GM12878 (cell line): ENCODE measurements at regions not wholly inside any gene's neighbourhood (a gene's known extent, or its start where the extent isn't known, plus 50 kb on each side); places are given as distances from the start of the nearest gene placed in this dataset.

ENCODE experiments used
- ATAC-seq: fragments of 200-7000 bp; cut with Tn5 transposase; 3 replicates; pipeline ENCODE4 v1.9.1; 2020; ENCODE audit warnings: mild to moderate bottlenecking, moderate library complexity
- BruUV-seq: library from RNA; stranded (reverse); fragments of 400-500 nt; replicated peaks from 2 replicates; lab custom pipeline; 2021; lab: Mats Ljungman, UMichigan
- CTCF ChIA-PET: fragments of 300-600 bp; sonication (Branson Sonifier 250); formaldehyde crosslinking; extraction: SDS; loops from one replicate; lab custom pipeline; 2021; ENCODE audit warnings: inconsistent platforms; lab: Yijun Ruan, JAX
- POLR2A ChIA-PET: fragments of 350-600 bp; formaldehyde crosslinking; extraction: SDS; loops from one replicate; lab custom pipeline; 2021; ENCODE audit warnings: inconsistent platforms; lab: Charles Lee
- RAD21 ChIA-PET: fragments of 300-600 bp; sonication (Branson Sonifier 250); formaldehyde crosslinking; loops from one replicate; lab custom pipeline; 2023; ENCODE audit warnings: antibody characterized with exemption; ENCODE audit not compliant: unreplicated experiment; lab: Charles Lee
- SMC1A ChIA-PET: fragments of 300-600 bp; sonication (Branson Sonifier 250); formaldehyde crosslinking; loops from one replicate; lab custom pipeline; 2023; ENCODE audit not compliant: unreplicated experiment, uncharacterized antibody; lab: Charles Lee
- DNase-seq: peaks from one replicate; pipeline ENCODE4 v3.0.0-alpha.2; 2011; ENCODE audit warnings: low read depth, low spot score
- FAIRE-seq: peaks from 3 replicates; lab custom pipeline; 2011; peaks lifted over from hg19 to GRCh38; lab: Jason Lieb, UNC
- H2AFZ ChIP-seq: 2 replicates; pipeline ENCODE4 v1.6.0; 2011; ENCODE audit warnings: low read depth, low read length, control low read depth; ENCODE audit not compliant: control insufficient read depth
- H3K27ac ChIP-seq: 2 replicates; pipeline ENCODE4 v1.5.1; 2011; ENCODE audit warnings: control low read depth; ENCODE audit not compliant: control insufficient read depth, insufficient read depth
- H3K27me3 ChIP-seq, 2 experiments: replicated peaks in 1 of 2; 2 replicates each; pipeline versions ENCODE4 v1.6.0 to v1.6.1; 2011; ENCODE audit warnings: low read length in 1 of 2; ENCODE audit not compliant: control insufficient read depth in 2 of 2, insufficient read depth in 2 of 2
- H3K36me3 ChIP-seq, 2 experiments: 2 replicates each; pipeline ENCODE4 v1.5.1; 2011; ENCODE audit warnings: low read length in 1 of 2; ENCODE audit not compliant: control insufficient read depth in 2 of 2, insufficient read depth in 2 of 2
- H3K4me1 ChIP-seq: 2 replicates; pipeline ENCODE4 v1.6.1; 2011; ENCODE audit warnings: mild to moderate bottlenecking, low read length, moderate library complexity, mixed read lengths; ENCODE audit not compliant: control insufficient read depth, insufficient read depth
- H3K4me2 ChIP-seq: 2 replicates; pipeline ENCODE4 v1.6.0; 2011; ENCODE audit warnings: control low read depth; ENCODE audit not compliant: control insufficient read depth, insufficient read depth
- H3K4me3 ChIP-seq: fragments of 200-600 bp; sonication (generic); 2 replicates; pipeline ENCODE4 v1.5.1; 2016
- H3K79me2 ChIP-seq: 2 replicates; pipeline ENCODE4 v1.6.0; 2011; ENCODE audit warnings: low read length; ENCODE audit not compliant: control insufficient read depth, insufficient read depth
- H3K9ac ChIP-seq: 2 replicates; pipeline ENCODE4 v1.8.0; 2011; ENCODE audit warnings: low read length, control low read depth, mixed read lengths; ENCODE audit not compliant: control insufficient read depth, insufficient read depth
- H3K9me3 ChIP-seq: replicated peaks from 3 replicates; pipeline ENCODE4 v1.5.1; 2011; ENCODE audit warnings: mild to moderate bottlenecking, low read length; ENCODE audit not compliant: control insufficient read depth, insufficient read depth
- H4K20me1 ChIP-seq: 2 replicates; pipeline ENCODE4 v1.6.0; 2011; ENCODE audit not compliant: control insufficient read depth, insufficient read depth
- ATF7 ChIP-seq: fragments of 450-650 bp; IDR thresholded peaks from 2 replicates; pipeline ENCODE4 v1.6.1; 2016; ENCODE audit warnings: low read depth, mild to moderate bottlenecking
- EZH2 ChIP-seq: IDR thresholded peaks from 2 replicates; pipeline ENCODE4 v1.6.1; 2012; ENCODE audit warnings: low read depth, mild to moderate bottlenecking, control low read depth, inconsistent platforms, low read length, borderline replicate concordance; ENCODE audit not compliant: control insufficient read depth
- GABPA ChIP-seq: IDR thresholded peaks from 2 replicates; pipeline ENCODE4 v1.6.1; 2014; ENCODE audit warnings: antibody characterized with exemption, low read depth, mild to moderate bottlenecking, inconsistent platforms
- GATAD2B ChIP-seq: fragments of 450-650 bp; conservative IDR thresholded peaks from 2 replicates; pipeline ENCODE4 v1.6.1; 2017; ENCODE audit warnings: low read depth, mild to moderate bottlenecking, moderate library complexity
- KDM1A ChIP-seq: fragments of 200-600 bp; sonication (generic); IDR thresholded peaks from 2 replicates; pipeline ENCODE4 v1.6.1; 2016; ENCODE audit warnings: borderline replicate concordance
- LARP7 ChIP-seq: fragments of 450-650 bp; IDR thresholded peaks from 2 replicates; pipeline ENCODE4 v1.6.1; 2017; ENCODE audit warnings: mild to moderate bottlenecking
- RB1 ChIP-seq: fragments of 450-650 bp; formaldehyde crosslinking; IDR thresholded peaks from 2 replicates; pipeline ENCODE4 v1.6.1; 2017; ENCODE audit warnings: mild to moderate bottlenecking, borderline replicate concordance
- RUNX3 ChIP-seq: IDR thresholded peaks from 2 replicates; pipeline ENCODE4 v1.6.1; 2012; ENCODE audit warnings: low read length, inconsistent platforms
- SIN3A ChIP-seq: IDR thresholded peaks from 2 replicates; pipeline ENCODE4 v1.6.1; 2012; ENCODE audit warnings: low read depth, low read length, improper control_type of control experiment
- SRF ChIP-seq, 2 experiments: IDR thresholded peaks; 2 replicates each; pipeline ENCODE4 v1.6.1; 2011; ENCODE audit warnings: low read depth in 2 of 2, low read length in 2 of 2, mild to moderate bottlenecking in 1 of 2, moderate library complexity in 1 of 2
- TAF1 ChIP-seq: IDR thresholded peaks from 2 replicates; pipeline ENCODE4 v1.6.1; 2011; ENCODE audit warnings: mild to moderate bottlenecking, low read depth, low read length, borderline replicate concordance
- ZBTB4 ChIP-seq: fragments of 450-650 bp; formaldehyde crosslinking; IDR thresholded peaks from 2 replicates; pipeline ENCODE4 v1.4.0; 2022; ENCODE audit warnings: mild to moderate bottlenecking, moderate library complexity
- WGBS: methylation state at CpG from one replicate; pipeline ENCODE4 v1.1.6; 2016; ENCODE audit warnings: low lambda C conversion rate; ENCODE audit not compliant: insufficient replicate concordance, insufficient coverage; ENCODE audit errors: missing lambda C conversion rate; 5-methylcytosine and 5-hydroxymethylcytosine counted together
- in situ Hi-C: fragments of 300-500 bp; cut with MboI; formaldehyde crosslinking; loops from 9 replicates; pipeline ENCODE4 v1.14.3; 2018; ENCODE audit warnings: mixed read lengths
- intact Hi-C: fragments of 100-400 bp; cut with micrococcal nuclease; formaldehyde crosslinking; loops from one replicate; pipeline ENCODE4 v1.14.2; 2022; ENCODE audit not compliant: unreplicated experiment
- TF ChIP-seq, protein P1 (sequence below): IDR thresholded peaks from 2 replicates; pipeline ENCODE4 v1.6.1; 2011; ENCODE audit warnings: borderline replicate concordance, low read depth, mild to moderate bottlenecking, moderate library complexity, low read length; ENCODE audit not compliant: insufficient read depth, poor library complexity, severe bottlenecking

- TF ChIP-seq SRF (IDR thresholded peaks at IDR 0.05; ENCODE audit: low read depth in 2 of 2, low read length in 2 of 2) (no peak), SIN3A (no peak), RB1 (no peak), ZBTB4 (CRISPR knock-in tag) (no peak), GATAD2B (no peak), TAF1 (no peak), ATF7 (no peak), RUNX3 (no peak), KDM1A (no peak)
- TF ChIP-seq, all 136 proteins: peak for 0
Observed at GRCh38 chr1:239672256-239672655, 285.9 kb downstream of the CHRM3 start (continued).

DNA sequence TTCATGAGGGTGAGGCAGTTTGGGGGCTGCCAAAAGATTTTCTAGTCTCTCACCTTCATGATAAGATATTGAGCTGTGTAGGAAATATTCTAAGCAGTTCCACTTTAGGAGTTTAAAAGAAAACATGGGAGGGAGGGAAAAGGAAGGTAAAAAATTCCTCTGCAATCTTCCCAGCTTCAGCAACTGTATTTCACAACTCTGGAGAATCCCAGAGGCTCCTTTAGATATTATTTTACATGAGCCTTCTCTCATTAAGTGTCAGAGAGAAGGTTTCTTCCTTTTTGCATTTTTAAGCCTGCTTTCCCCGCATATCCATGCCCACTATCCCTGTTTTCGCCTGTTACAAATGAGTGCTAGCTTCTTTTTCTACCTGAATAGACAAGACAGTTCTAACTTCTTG, 289.4 kb downstream of the CHRM3 start:
- ChIA-PET SMC1A (no interaction called here), RAD21 (no interaction called here), CTCF (no interaction called here), POLR2A (no interaction called here)
- no peak for TF ChIP-seq GABPA
- TF ChIP-seq LARP7, result no peak
- no peak for TF ChIP-seq EZH2
- TF ChIP-seq, protein P1, sequence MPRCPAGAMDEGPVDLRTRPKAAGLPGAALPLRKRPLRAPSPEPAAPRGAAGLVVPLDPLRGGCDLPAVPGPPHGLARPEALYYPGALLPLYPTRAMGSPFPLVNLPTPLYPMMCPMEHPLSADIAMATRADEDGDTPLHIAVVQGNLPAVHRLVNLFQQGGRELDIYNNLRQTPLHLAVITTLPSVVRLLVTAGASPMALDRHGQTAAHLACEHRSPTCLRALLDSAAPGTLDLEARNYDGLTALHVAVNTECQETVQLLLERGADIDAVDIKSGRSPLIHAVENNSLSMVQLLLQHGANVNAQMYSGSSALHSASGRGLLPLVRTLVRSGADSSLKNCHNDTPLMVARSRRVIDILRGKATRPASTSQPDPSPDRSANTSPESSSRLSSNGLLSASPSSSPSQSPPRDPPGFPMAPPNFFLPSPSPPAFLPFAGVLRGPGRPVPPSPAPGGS, result no peak
- no peak for TF ChIP-seq SIN3A
- in situ Hi-C loops (no loop called here), intact Hi-C loops (no loop called here)
- H3K9me3 ChIP-seq, result no peaks in the 10 kb centered on the region
- no peaks in the 10 kb centered on the region for H4K20me1 ChIP-seq
- H3K79me2 ChIP-seq, result no peaks in the 10 kb centered on the region
- no TSS peak for BruUV-seq
- no peak overlapping the region for H3K4me2 ChIP-seq
- no peak overlapping the region for H3K9ac ChIP-seq
- ATAC-seq (no peak), FAIRE-seq (no peak), DNase-seq (no peak)
- no peak overlapping the region for H3K4me3 ChIP-seq
- H2AFZ ChIP-seq, result no peak overlapping the region
- 28% methylated on average over 2 of the region's 2 CpGs for WGBS
- no peaks in the 10 kb centered on the region for H3K27me3 ChIP-seq
- H3K4me1 ChIP-seq, result no peaks in the 10 kb centered on the region
- H3K27ac ChIP-seq, result no peak overlapping the region
- H3K36me3 ChIP-seq, result no peaks in the 10 kb centered on the region
